OCI-LY1 (cell line): ENCODE measurements at regions not wholly inside any gene's neighbourhood (a gene's known extent, or its start where the extent isn't known, plus 50 kb on each side); places are given as distances from the start of the nearest gene placed in this dataset.
A peak's percentile ranks its signal among the peaks of the same experiment; 100 is the strongest.

Experiments
- H2AFZ ChIP-seq: fragments of 200-600 bp; sonication (generic), shearing (Covaris generic); 2 replicates; pipeline ENCODE4 v1.6.0; 2014; ENCODE audit warnings: antibody characterized with exemption, mild to moderate bottlenecking, low read length
- H3F3A ChIP-seq: fragments of 200-600 bp; sonication (generic), shearing (Covaris generic); 2 replicates; pipeline ENCODE4 v1.6.0; 2014; ENCODE audit warnings: mild to moderate bottlenecking, antibody characterized with exemption, low read length, moderate library complexity; ENCODE audit not compliant: insufficient read depth
- H3K27ac ChIP-seq: fragments of 200-600 bp; sonication (generic); 2 replicates; pipeline ENCODE4 v1.5.1; 2014; ENCODE audit warnings: low read length, mixed run types, mild to moderate bottlenecking, low read depth; ENCODE audit not compliant: poor library complexity, severe bottlenecking
- H3K27me3 ChIP-seq: fragments of 200-600 bp; sonication (generic); 2 replicates; pipeline ENCODE4 v1.6.0; 2014; ENCODE audit warnings: antibody characterized with exemption, mild to moderate bottlenecking, low read length, moderate library complexity; ENCODE audit not compliant: insufficient read depth
- H3K36me3 ChIP-seq: fragments of 200-600 bp; sonication (generic); 2 replicates; pipeline ENCODE4 v1.6.1; 2014; ENCODE audit warnings: mild to moderate bottlenecking, antibody characterized with exemption, low read length, moderate library complexity, mixed read lengths; ENCODE audit not compliant: insufficient read depth
- H3K4me1 ChIP-seq: fragments of 200-600 bp; sonication (generic); 2 replicates; pipeline ENCODE4 v1.5.1; 2014; ENCODE audit warnings: mild to moderate bottlenecking, low read length, moderate library complexity; ENCODE audit not compliant: insufficient read depth, severe bottlenecking
- H3K4me2 ChIP-seq: fragments of 200-600 bp; sonication (generic), shearing (Covaris generic); 2 replicates; pipeline ENCODE4 v1.6.1; 2014; ENCODE audit warnings: low read length
- H3K4me3 ChIP-seq: fragments of 200-600 bp; sonication (generic); 2 replicates; pipeline ENCODE4 v1.5.1; 2014; ENCODE audit warnings: low read length, low read depth, mild to moderate bottlenecking, mixed read lengths; ENCODE audit not compliant: poor library complexity, severe bottlenecking
- H3K79me2 ChIP-seq: fragments of 200-600 bp; shearing (Covaris generic); 2 replicates; pipeline ENCODE4 v1.6.1; 2016; ENCODE audit warnings: mixed run types, low read length, mixed read lengths; ENCODE audit not compliant: insufficient read depth
- H3K9ac ChIP-seq: fragments of 200-600 bp; sonication (generic), shearing (Covaris generic); 2 replicates; pipeline ENCODE4 v1.6.1; 2014; ENCODE audit warnings: mild to moderate bottlenecking, low read length, mixed read lengths
- H3K9me2 ChIP-seq: fragments of 200-600 bp; sonication (generic), shearing (Covaris generic); 2 replicates; pipeline ENCODE4 v1.6.1; 2014; ENCODE audit warnings: low read depth, mild to moderate bottlenecking, low read length, mixed read lengths
- H3K9me3 ChIP-seq: fragments of 200-600 bp; shearing (Covaris generic); 2 replicates; pipeline ENCODE4 v1.6.1; 2014; ENCODE audit warnings: low read length, mixed read lengths
- H4K20me1 ChIP-seq: fragments of 200-600 bp; sonication (generic), shearing (Covaris generic); 2 replicates; pipeline ENCODE4 v1.6.0; 2016; ENCODE audit warnings: mild to moderate bottlenecking, low read length; ENCODE audit not compliant: insufficient read depth
- CTCF ChIP-seq: fragments of 200-600 bp; sonication (generic), shearing (Covaris generic); IDR thresholded peaks from 2 replicates; pipeline ENCODE4 v1.5.1; 2017; ENCODE audit warnings: mild to moderate bottlenecking, antibody characterized with exemption, low read length, moderate library complexity, mixed read lengths
- EZH2 ChIP-seq: fragments of 200-600 bp; sonication (generic), shearing (Covaris generic); IDR thresholded peaks from 2 replicates; pipeline ENCODE4 v1.8.0; 2017; ENCODE audit warnings: borderline replicate concordance, mixed run types, mild to moderate bottlenecking, antibody characterized with exemption, low read length, moderate library complexity, mixed read lengths

- H3K9me3 ChIP-seq: no peaks in the 10 kb centered on the region
- H3K79me2 ChIP-seq: no peaks in the 10 kb centered on the region
- peaks cover 14% of the 10 kb centered on the region for H3K4me1 ChIP-seq
- H3K4me2 ChIP-seq: no peak overlapping the region
- no peaks in the 10 kb centered on the region for H3K27me3 ChIP-seq
- H3K27ac ChIP-seq: no peak overlapping the region
- H3K4me3 ChIP-seq: no peak overlapping the region
- no peaks in the 10 kb centered on the region for H3F3A ChIP-seq
- H4K20me1 ChIP-seq: no peaks in the 10 kb centered on the region
- no peak overlapping the region for H3K9ac ChIP-seq
- H3K36me3 ChIP-seq: no peaks in the 10 kb centered on the region
- peak overlapping the region; percentile 46; the same call in 1 of the 2 replicates for H2AFZ ChIP-seq
- TF ChIP-seq CTCF (no peak), EZH2 (no peak)
- no peaks in the 10 kb centered on the region for H3K9me2 ChIP-seq
Observed at GRCh38 chr14:42011221-42011620, 404.5 kb downstream of the LRFN5 start.

- Histone ChIP-seq H3K4me2 (no peak overlapping the region), H3K9me2 (no peaks in the 10 kb centered on the region)
Observed at GRCh38 chr14:42004321-42004720, 397.6 kb downstream of the LRFN5 start.

GRCh38 chr14:42002141-42002540 lies 395.5 kb downstream of the LRFN5 start:
- no peak overlapping the region for H3K4me2 ChIP-seq
- no peak overlapping the region for H3K27ac ChIP-seq
- no peaks in the 10 kb centered on the region for H3F3A ChIP-seq
- H3K9me2 ChIP-seq: no peaks in the 10 kb centered on the region
- no peak overlapping the region for H3K4me3 ChIP-seq
- H2AFZ ChIP-seq: no peak overlapping the region
- H3K79me2 ChIP-seq: no peaks in the 10 kb centered on the region
- TF ChIP-seq EZH2 (no peak), CTCF (no peak)
- H3K36me3 ChIP-seq: no peaks in the 10 kb centered on the region
- H3K4me1 ChIP-seq: no peaks in the 10 kb centered on the region
- H3K9me3 ChIP-seq: no peaks in the 10 kb centered on the region
- no peaks in the 10 kb centered on the region for H4K20me1 ChIP-seq
- H3K9ac ChIP-seq: no peak overlapping the region
- no peaks in the 10 kb centered on the region for H3K27me3 ChIP-seq

More at GRCh38 chr14:42004321-42004720, 397.6 kb downstream of the LRFN5 start:
- no peak overlapping the region for H2AFZ ChIP-seq
- no peaks in the 10 kb centered on the region for H3F3A ChIP-seq
- no peak overlapping the region for H3K4me3 ChIP-seq
- H3K27me3 ChIP-seq: no peaks in the 10 kb centered on the region
- H3K36me3 ChIP-seq: no peaks in the 10 kb centered on the region
- no peaks in the 10 kb centered on the region for H3K79me2 ChIP-seq
- H3K9ac ChIP-seq: no peak overlapping the region
- no peaks in the 10 kb centered on the region for H3K4me1 ChIP-seq
- TF ChIP-seq CTCF (no peak), EZH2 (no peak)
- H3K9me3 ChIP-seq: no peaks in the 10 kb centered on the region
- H3K27ac ChIP-seq: no peak overlapping the region
- no peaks in the 10 kb centered on the region for H4K20me1 ChIP-seq
